COR-L47 (cell line): ENCODE measurements at regions not wholly inside any gene's neighbourhood (a gene's known extent, or its start where the extent isn't known, plus 50 kb on each side); places are given as distances from the start of the nearest gene placed in this dataset.
"Not testable (repeated sequence)": the region's sequence is repeated elsewhere in the genome, so short reads cannot be mapped to it uniquely, and the experiment has no call there.

Experiments
- DNase-seq: peaks from one replicate; lab custom pipeline; 2025; lab: John Stamatoyannopoulos, UW

GRCh38 chr5:29451004-29451403 lies 1742.5 kb upstream of the CDH6 start:
- DNase-seq, result not testable (repeated sequence)

- DNase-seq, result no peak
Measured at GRCh38 chr5:29414681-29415080, 1778.8 kb upstream of the CDH6 start.

- no peak for DNase-seq
Measured at GRCh38 chr5:29412979-29413378, 1780.5 kb upstream of the CDH6 start.

GRCh38 chr5:29402270-29402669 lies 1791.2 kb upstream of the CDH6 start:
- no peak for DNase-seq

- no peak for DNase-seq
Measured at GRCh38 chr5:29389993-29390392, 1803.5 kb upstream of the CDH6 start.

GRCh38 chr5:29387384-29387783 lies 1806.1 kb upstream of the CDH6 start:
- no peak for DNase-seq

GRCh38 chr5:29382780-29383179 lies 1810.7 kb upstream of the CDH6 start:
- DNase-seq, result no peak

- DNase-seq, result no peak
Measured at GRCh38 chr5:29380029-29380428, 1813.5 kb upstream of the CDH6 start.

- no peak for DNase-seq
Measured at GRCh38 chr5:29379619-29380018, 1813.9 kb upstream of the CDH6 start.

GRCh38 chr5:29378104-29378503 lies 1815.4 kb upstream of the CDH6 start:
- DNase-seq, result no peak

GRCh38 chr5:29370248-29370647 lies 1823.2 kb upstream of the CDH6 start:
- no peak for DNase-seq

- no peak for DNase-seq
Measured at GRCh38 chr5:29367176-29367833, 1826.2 kb upstream of the CDH6 start.

- DNase-seq, result no peak
Measured at GRCh38 chr5:29351170-29351569, 1842.3 kb upstream of the CDH6 start.

GRCh38 chr5:29337030-29337429 lies 1856.5 kb upstream of the CDH6 start:
- DNase-seq, result no peak

- DNase-seq, result no peak
Measured at GRCh38 chr5:29321591-29321990, 1871.9 kb upstream of the CDH6 start.

GRCh38 chr5:29309359-29309758 lies 1884.1 kb upstream of the CDH6 start:
- no peak for DNase-seq

- no peak for DNase-seq
Measured at GRCh38 chr5:29307478-29307877, 1886.0 kb upstream of the CDH6 start.

- no peak for DNase-seq
Measured at GRCh38 chr5:29304545-29304944, 1888.9 kb upstream of the CDH6 start.

GRCh38 chr5:29296548-29296947 lies 1896.9 kb upstream of the CDH6 start:
- DNase-seq, result no peak

GRCh38 chr5:29277642-29278041 lies 1915.8 kb upstream of the CDH6 start:
- DNase-seq, result no peak

GRCh38 chr5:29276371-29276770 lies 1917.1 kb upstream of the CDH6 start:
- no peak for DNase-seq

- no peak for DNase-seq
Measured at GRCh38 chr5:29263915-29264351, 1929.6 kb upstream of the CDH6 start.

GRCh38 chr5:29262339-29263123 lies 1931.0 kb upstream of the CDH6 start:
- no peak for DNase-seq

- no peak for DNase-seq
Measured at GRCh38 chr5:29261213-29261612, 1932.3 kb upstream of the CDH6 start.
